GM23338 (cell line): ENCODE measurements at regions not wholly inside any gene's neighbourhood (a gene's known extent, or its start where the extent isn't known, plus 50 kb on each side); places are given as distances from the start of the nearest gene placed in this dataset.

Source experiments
- ATAC-seq: fragments of 200-7000 bp; cut with Tn5 transposase; 3 replicates; pipeline ENCODE4 v1.9.1; 2020
- DNase-seq: peaks from one replicate; pipeline ENCODE4 v3.0.0-alpha.2; 2015; ENCODE audit warnings: low spot score
- H2AFZ ChIP-seq: fragments of 200-600 bp; sonication (generic); 2 replicates; pipeline ENCODE4 v1.8.0; 2016; ENCODE audit warnings: antibody characterized with exemption, mild to moderate bottlenecking, moderate library complexity
- H3F3A ChIP-seq: fragments of 200-600 bp; sonication (generic); replicated peaks from 2 replicates; pipeline ENCODE4 v1.8.0; 2017; ENCODE audit warnings: antibody characterized with exemption, mixed run types, low read depth
- H3K27ac ChIP-seq: fragments of 200-600 bp; sonication (generic); 2 replicates; pipeline ENCODE4 v1.6.1; 2016; ENCODE audit warnings: low read depth
- H3K27me3 ChIP-seq: fragments of 200-600 bp; sonication (generic); 2 replicates; pipeline ENCODE4 v1.8.0; 2016; ENCODE audit warnings: mild to moderate bottlenecking, mixed run types, moderate library complexity; ENCODE audit not compliant: insufficient read depth
- H3K36me3 ChIP-seq: fragments of 200-600 bp; sonication (generic); 2 replicates; pipeline ENCODE4 v1.8.0; 2016; ENCODE audit warnings: mild to moderate bottlenecking; ENCODE audit not compliant: insufficient read depth
- H3K4me1 ChIP-seq: fragments of 200-600 bp; sonication (generic); 2 replicates; pipeline ENCODE4 v1.8.0; 2016; ENCODE audit warnings: mild to moderate bottlenecking, moderate library complexity; ENCODE audit not compliant: insufficient read depth
- H3K4me2 ChIP-seq: fragments of 200-600 bp; sonication (generic); 2 replicates; pipeline ENCODE4 v1.7.1; 2017; ENCODE audit warnings: mixed run types
- H3K4me3 ChIP-seq: fragments of 200-600 bp; sonication (generic); 2 replicates; pipeline ENCODE4 v1.6.1; 2016; ENCODE audit warnings: mixed run types
- H3K79me2 ChIP-seq: fragments of 200-600 bp; sonication (generic); replicated peaks from 2 replicates; pipeline ENCODE4 v1.8.0; 2017; ENCODE audit warnings: mild to moderate bottlenecking; ENCODE audit not compliant: insufficient read depth
- H3K9me2 ChIP-seq: fragments of 200-600 bp; sonication (generic); 2 replicates; pipeline ENCODE4 v1.8.0; 2017; ENCODE audit not compliant: insufficient read depth
- H4K20me1 ChIP-seq: fragments of 200-600 bp; sonication (generic); replicated peaks from 2 replicates; pipeline ENCODE4 v1.8.0; 2017; ENCODE audit warnings: mild to moderate bottlenecking; ENCODE audit not compliant: insufficient read depth
- H3K27ac Mint-ChIP-seq: 2 replicates; pipeline ENCODE4 v1.8.0; 2020; ENCODE audit warnings: inconsistent platforms, mild to moderate bottlenecking, moderate library complexity, mixed read lengths
- H3K27me3 Mint-ChIP-seq: 3 replicates; pipeline ENCODE4 v1.8.0; 2022; ENCODE audit warnings: low read depth, mild to moderate bottlenecking, moderate library complexity, mixed read lengths, inconsistent platforms; ENCODE audit not compliant: insufficient read depth, poor library complexity
- H3K36me3 Mint-ChIP-seq: 3 replicates; pipeline ENCODE4 v1.8.0; 2021; ENCODE audit warnings: low read depth, mild to moderate bottlenecking, inconsistent platforms, moderate library complexity, mixed read lengths
- H3K4me1 Mint-ChIP-seq: 3 replicates; pipeline ENCODE4 v1.8.0; 2020; ENCODE audit warnings: mild to moderate bottlenecking, inconsistent platforms, mixed read lengths
- H3K4me3 Mint-ChIP-seq: 3 replicates; pipeline ENCODE4 v1.8.0; 2021; ENCODE audit warnings: moderate library complexity, mild to moderate bottlenecking, inconsistent platforms, mixed read lengths
- H3K9me3 Mint-ChIP-seq: 3 replicates; pipeline ENCODE4 v1.8.0; 2020; ENCODE audit warnings: moderate library complexity, mild to moderate bottlenecking, inconsistent platforms, mixed read lengths
- CREB1 ChIP-seq: fragments of 250-450 bp; sonication (Bioruptor Pico); IDR thresholded peaks from 2 replicates; pipeline ENCODE4 v1.5.0; 2020; ENCODE audit warnings: low read depth, mild to moderate bottlenecking, moderate library complexity
- EZH2 ChIP-seq: fragments of 200-600 bp; sonication (generic); IDR thresholded peaks from one replicate; pipeline ENCODE4 v1.8.0; 2017; ENCODE audit warnings: antibody characterized with exemption, mild to moderate bottlenecking, low read depth; ENCODE audit not compliant: unreplicated experiment
- EZH2phosphoT487 ChIP-seq: fragments of 200-600 bp; sonication (generic); IDR thresholded peaks from one replicate; pipeline ENCODE4 v1.8.1; 2018; ENCODE audit warnings: antibody characterized with exemption; ENCODE audit not compliant: unreplicated experiment
- JUNB ChIP-seq: IDR thresholded peaks from one replicate; pipeline ENCODE4 v1.6.1; 2016; ENCODE audit warnings: antibody characterized with exemption; ENCODE audit not compliant: unreplicated experiment
- NANOG ChIP-seq: IDR thresholded peaks from 2 replicates; pipeline ENCODE4 v1.6.1; 2016; ENCODE audit warnings: antibody characterized with exemption, borderline replicate concordance
- POLR2AphosphoS5 ChIP-seq: IDR thresholded peaks from 2 replicates; pipeline ENCODE4 v1.6.1; 2016; ENCODE audit warnings: antibody characterized with exemption, low read depth
- STAT1 ChIP-seq: IDR thresholded peaks from one replicate; pipeline ENCODE4 v1.6.1; 2016; ENCODE audit warnings: antibody characterized with exemption; ENCODE audit not compliant: unreplicated experiment
- ZNF114 ChIP-seq: fragments of 250-450 bp; sonication (Bioruptor Pico); IDR thresholded peaks from 2 replicates; pipeline ENCODE4 v1.5.0; 2020; ENCODE audit warnings: mild to moderate bottlenecking, moderate library complexity
- ZNF331 ChIP-seq: fragments of 250-450 bp; sonication (Bioruptor Pico); IDR thresholded peaks from 2 replicates; pipeline ENCODE4 v1.5.0; 2020; ENCODE audit warnings: low read depth, mild to moderate bottlenecking, moderate library complexity
- TF ChIP-seq, protein P1 (sequence below), 2 experiments: fragments of 200-600 bp in 1 of 2; sonication (generic) in 1 of 2; conservative IDR thresholded peaks; 2 replicates each; pipeline versions ENCODE4 v1.5.1 to v1.6.1; 2016 to 2017; ENCODE audit warnings: antibody characterized with exemption in 2 of 2, low read depth in 2 of 2, mild to moderate bottlenecking in 2 of 2, moderate library complexity in 1 of 2
- TF ChIP-seq, protein P2 (sequence below): IDR thresholded peaks from 2 replicates; pipeline ENCODE4 v1.6.1; 2016; ENCODE audit warnings: antibody characterized with exemption

DNA sequence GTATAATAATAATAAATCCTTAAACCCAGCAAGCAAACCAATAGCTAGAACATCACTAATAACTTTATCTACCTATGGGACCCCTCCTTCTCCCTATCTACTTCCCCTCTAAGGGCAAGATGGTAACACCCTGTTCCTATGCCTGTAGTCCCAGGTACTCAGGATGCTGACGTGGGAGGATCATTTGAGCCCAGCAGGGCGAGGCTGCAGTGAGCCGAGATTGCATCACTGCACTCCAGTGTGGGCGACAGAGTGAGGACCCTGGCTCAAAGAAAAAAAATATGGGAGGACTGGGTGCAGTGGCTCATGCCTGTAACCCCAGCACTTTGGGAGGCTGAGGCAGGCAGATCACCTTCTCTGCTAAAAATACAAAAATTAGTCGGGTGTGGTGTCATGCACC is 143.1 kb upstream of the SLC45A1 start (continued):
- TF ChIP-seq, protein P1, sequence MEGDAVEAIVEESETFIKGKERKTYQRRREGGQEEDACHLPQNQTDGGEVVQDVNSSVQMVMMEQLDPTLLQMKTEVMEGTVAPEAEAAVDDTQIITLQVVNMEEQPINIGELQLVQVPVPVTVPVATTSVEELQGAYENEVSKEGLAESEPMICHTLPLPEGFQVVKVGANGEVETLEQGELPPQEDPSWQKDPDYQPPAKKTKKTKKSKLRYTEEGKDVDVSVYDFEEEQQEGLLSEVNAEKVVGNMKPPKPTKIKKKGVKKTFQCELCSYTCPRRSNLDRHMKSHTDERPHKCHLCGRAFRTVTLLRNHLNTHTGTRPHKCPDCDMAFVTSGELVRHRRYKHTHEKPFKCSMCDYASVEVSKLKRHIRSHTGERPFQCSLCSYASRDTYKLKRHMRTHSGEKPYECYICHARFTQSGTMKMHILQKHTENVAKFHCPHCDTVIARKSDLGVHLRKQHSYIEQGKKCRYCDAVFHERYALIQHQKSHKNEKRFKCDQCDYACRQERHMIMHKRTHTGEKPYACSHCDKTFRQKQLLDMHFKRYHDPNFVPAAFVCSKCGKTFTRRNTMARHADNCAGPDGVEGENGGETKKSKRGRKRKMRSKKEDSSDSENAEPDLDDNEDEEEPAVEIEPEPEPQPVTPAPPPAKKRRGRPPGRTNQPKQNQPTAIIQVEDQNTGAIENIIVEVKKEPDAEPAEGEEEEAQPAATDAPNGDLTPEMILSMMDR (conservative IDR thresholded peaks at IDR 0.05; ENCODE audit: low read depth in 2 of 2) = no peak
- TF ChIP-seq, protein P2, sequence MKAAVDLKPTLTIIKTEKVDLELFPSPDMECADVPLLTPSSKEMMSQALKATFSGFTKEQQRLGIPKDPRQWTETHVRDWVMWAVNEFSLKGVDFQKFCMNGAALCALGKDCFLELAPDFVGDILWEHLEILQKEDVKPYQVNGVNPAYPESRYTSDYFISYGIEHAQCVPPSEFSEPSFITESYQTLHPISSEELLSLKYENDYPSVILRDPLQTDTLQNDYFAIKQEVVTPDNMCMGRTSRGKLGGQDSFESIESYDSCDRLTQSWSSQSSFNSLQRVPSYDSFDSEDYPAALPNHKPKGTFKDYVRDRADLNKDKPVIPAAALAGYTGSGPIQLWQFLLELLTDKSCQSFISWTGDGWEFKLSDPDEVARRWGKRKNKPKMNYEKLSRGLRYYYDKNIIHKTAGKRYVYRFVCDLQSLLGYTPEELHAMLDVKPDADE = no peak
- no peak for TF ChIP-seq CREB1 (CRISPR knock-in tag)
- TF ChIP-seq EZH2phosphoT487 = no peak
- no peak for TF ChIP-seq EZH2
- TF ChIP-seq POLR2AphosphoS5 = no peak
- no peak for TF ChIP-seq STAT1
- TF ChIP-seq JUNB = no peak
- TF ChIP-seq ZNF331 = no peak

DNA sequence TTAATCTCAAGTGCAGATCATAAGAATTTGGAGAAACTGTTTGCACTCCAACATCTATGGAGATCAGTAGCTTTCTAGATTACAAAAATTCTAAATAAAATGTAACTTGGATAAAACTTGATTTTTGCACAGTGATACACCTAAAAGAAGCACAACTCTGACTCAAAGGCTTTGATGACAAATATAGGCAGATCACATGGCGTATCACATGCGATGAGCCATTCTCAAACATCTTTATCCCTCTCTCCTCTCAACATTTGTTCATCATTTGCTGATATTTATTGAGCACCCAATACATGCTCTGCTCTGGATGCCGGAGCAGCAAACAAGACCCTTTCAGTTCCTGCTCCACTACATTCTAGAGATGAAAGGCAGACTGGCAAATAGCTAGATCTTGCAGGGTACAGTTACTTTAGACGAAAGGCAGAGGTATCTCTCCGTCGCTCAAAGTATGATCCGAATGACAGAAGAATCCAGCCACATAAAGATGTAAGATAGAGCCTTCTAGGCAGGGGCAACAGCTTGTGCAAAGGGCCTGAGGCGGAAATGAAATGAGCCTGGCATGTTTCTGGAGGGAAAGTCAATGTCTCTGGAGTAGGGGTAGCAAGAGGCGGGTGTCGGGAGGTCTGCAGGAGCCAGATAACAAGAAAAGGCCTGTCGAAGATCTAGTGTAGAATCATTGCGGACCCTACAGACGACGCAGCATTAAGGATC is 145.8 kb upstream of the ERRFI1 start:
- H3K4me2 ChIP-seq = no peak overlapping the region
- peaks cover 8% of the 10 kb centered on the region for H3F3A ChIP-seq
- H3K4me3 Mint-ChIP-seq = no peak overlapping the region
- no peak overlapping the region for H3K27ac ChIP-seq
- H3K9me2 ChIP-seq = 0 out of 2 replicates have a peak, but pooled peaks cover 5% of the 10 kb centered on the region
- no peak overlapping the region for H3K4me3 ChIP-seq
- H3K27me3 Mint-ChIP-seq = peaks cover 6% of the 10 kb centered on the region
- no peaks in the 10 kb centered on the region for H3K36me3 ChIP-seq
- no peak overlapping the region for H3K27ac Mint-ChIP-seq
- no peaks in the 10 kb centered on the region for H4K20me1 ChIP-seq
- peaks cover 17% of the 10 kb centered on the region for H3K4me1 ChIP-seq
- ATAC-seq (no peak), DNase-seq (no peak)
- H3K79me2 ChIP-seq = no peaks in the 10 kb centered on the region
- no peaks in the 10 kb centered on the region for H3K27me3 ChIP-seq
- H3K4me1 Mint-ChIP-seq = peaks cover 22% of the 10 kb centered on the region
- no peaks in the 10 kb centered on the region for H3K36me3 Mint-ChIP-seq
- no peak overlapping the region for H2AFZ ChIP-seq
- H3K9me3 Mint-ChIP-seq = 0 out of 3 replicates have a peak, but pooled peaks cover 3% of the 10 kb centered on the region
- TF ChIP-seq, protein P2 = no peak
- TF ChIP-seq ZNF114 (CRISPR knock-in tag) = no peak
- no peak for TF ChIP-seq EZH2phosphoT487
- TF ChIP-seq POLR2AphosphoS5 = no peak
- no peak for TF ChIP-seq JUNB
- no peak for TF ChIP-seq ZNF331
- TF ChIP-seq NANOG = no peak
- TF ChIP-seq, protein P1 (conservative IDR thresholded peaks at IDR 0.05; ENCODE audit: low read depth in 2 of 2) = no peak
